ENCODE measurements at regions not wholly inside any gene's neighbourhood (a gene's known extent, or its start where the extent isn't known, plus 50 kb on each side); places are given as distances from the start of the nearest gene placed in this dataset.

- no peak for TF ChIP-seq POLR2A (IDR thresholded peaks at IDR 0.05)
- H3K4me3 ChIP-seq (ENCODE audit: low read depth, poor library complexity, severe bottlenecking), result no peak overlapping the region
- no peak for DNase-seq (ENCODE audit: low spot score in 2 of 2)
- intact Hi-C loops (cut with DNase I; ENCODE audit: low total_unique reads), result loop anchor here (5.0 to 10.0 kb wide), 2 partner anchors 116 to 193 kb away; no protein-coding TSS in a partner anchor
- WGBS, 2 donors, result 66 to 70% methylated on average over 4 of the region's 4 CpGs
Measured at GRCh38 chr3:124351430-124352148, 359.7 kb upstream of the ROPN1 start.

- intact Hi-C loops (cut with DNase I; ENCODE audit: low total_unique reads), result loop anchor here (5.0 to 10.0 kb wide), 2 partner anchors 115 to 193 kb away; no protein-coding TSS in a partner anchor
- no peak for DNase-seq (ENCODE audit: low spot score in 2 of 2)
- H3K4me3 ChIP-seq (ENCODE audit: low read depth, poor library complexity, severe bottlenecking), result no peak overlapping the region
- no peak for TF ChIP-seq POLR2A (IDR thresholded peaks at IDR 0.05)
- TF ChIP-seq CTCF (IDR thresholded peaks at IDR 0.05), result no peak
- 95 to 96% methylated on average over 3 of the region's 3 CpGs for WGBS, 2 donors
Measured at GRCh38 chr3:124352149-124352539, 360.2 kb upstream of the ROPN1 start.

- H3K4me3 ChIP-seq (ENCODE audit: low read depth, poor library complexity, severe bottlenecking), result no peak overlapping the region
- intact Hi-C loops (cut with DNase I; ENCODE audit: low total_unique reads), result loop anchor here (5.0 to 10.0 kb wide), 2 partner anchors 114 to 191 kb away; no protein-coding TSS in a partner anchor
- no peak for TF ChIP-seq POLR2A (IDR thresholded peaks at IDR 0.05)
- no peak for DNase-seq (ENCODE audit: low spot score in 2 of 2)
- 76 to 89% methylated on average over 2 of the region's 2 CpGs for WGBS, 2 donors
Measured at GRCh38 chr3:124353691-124354090, 361.8 kb upstream of the ROPN1 start.

DNA sequence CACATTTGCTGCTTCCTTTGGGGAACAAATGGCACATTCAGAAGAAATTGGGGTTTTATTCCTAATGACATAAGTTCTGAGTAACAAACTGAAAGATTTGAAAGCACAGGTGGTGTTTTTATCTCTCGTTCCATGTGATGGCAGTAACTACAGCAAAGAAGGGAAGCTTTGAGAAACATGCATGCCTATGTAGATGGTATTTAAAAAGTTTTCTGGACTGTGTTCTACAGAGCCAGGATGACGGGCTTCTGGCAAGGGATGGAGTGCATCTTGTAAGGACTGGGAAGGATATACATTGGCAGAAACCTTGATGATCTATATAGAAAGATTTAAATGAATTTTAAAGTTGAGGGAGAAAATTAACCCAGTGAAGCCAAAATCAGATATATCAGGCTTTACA, 362.2 kb upstream of the ROPN1 start:
- 78 to 81% methylated on average over 2 of the region's 2 CpGs for WGBS, 2 donors
- intact Hi-C loops (cut with DNase I; ENCODE audit: low total_unique reads), result loop anchor here (5.0 to 10.0 kb wide), 2 partner anchors 113 to 191 kb away; no protein-coding TSS in a partner anchor

GRCh38 chr3:124358156-124358555, 366.2 kb upstream of the ROPN1 start:
- no peak for DNase-seq (ENCODE audit: low spot score in 2 of 2)

More for the DNA sequence above, 362.2 kb upstream of the ROPN1 start:
- DNase-seq (ENCODE audit: low spot score in 2 of 2), result no peak
- TF ChIP-seq POLR2A (IDR thresholded peaks at IDR 0.05) (no peak), CTCF (IDR thresholded peaks at IDR 0.05) (no peak)
- H3K4me3 ChIP-seq (ENCODE audit: low read depth, poor library complexity, severe bottlenecking), result no peak overlapping the region

GRCh38 chr3:124360155-124360554, 368.2 kb upstream of the ROPN1 start:
- no peak for TF ChIP-seq CTCF (IDR thresholded peaks at IDR 0.05)
- no peak for TF ChIP-seq POLR2A (IDR thresholded peaks at IDR 0.05)
- intact Hi-C loops (cut with DNase I; ENCODE audit: low total_unique reads), result no loop called here
- no peak for DNase-seq (ENCODE audit: low spot score in 2 of 2)
- H3K4me3 ChIP-seq (ENCODE audit: low read depth, poor library complexity, severe bottlenecking), result no peak overlapping the region
- WGBS, 2 donors, result 50 to 76% methylated on average over 3 of the region's 3 CpGs

More at GRCh38 chr3:124358156-124358555, 366.2 kb upstream of the ROPN1 start:
- WGBS, 2 donors, result 95% methylated on average over 3 of the region's 3 CpGs
- intact Hi-C loops (cut with DNase I; ENCODE audit: low total_unique reads), result loop anchor here (10.0 kb wide), 1 partner anchor 187 kb away; no protein-coding TSS in a partner anchor
- TF ChIP-seq POLR2A (IDR thresholded peaks at IDR 0.05) (no peak), CTCF (IDR thresholded peaks at IDR 0.05) (no peak)
- no peak overlapping the region for H3K4me3 ChIP-seq (ENCODE audit: low read depth, poor library complexity, severe bottlenecking)
